ENCODE measurements at regions not wholly inside any gene's neighbourhood (a gene's known extent, or its start where the extent isn't known, plus 50 kb on each side); places are given as distances from the start of the nearest gene placed in this dataset.
"Not testable (repeated sequence)": the region's sequence is repeated elsewhere in the genome, so short reads cannot be mapped to it uniquely, and the experiment has no call there.

GRCh38 chr17:22095414-22095813 lies 403.1 kb downstream of the KCNJ18 start:
- TF ChIP-seq POLR2AphosphoS5 (IDR thresholded peaks at IDR 0.05; ENCODE audit: borderline replicate concordance, low read depth, low read length); EZH2 (IDR thresholded peaks at IDR 0.05); FOXP2 (optimal IDR thresholded peaks at IDR 0.05; ENCODE audit: control extremely low read depth, extremely low read length, insufficient read depth): not testable (repeated sequence)
